Lower leg skin (tissue), 3 donors: ENCODE measurements at regions not wholly inside any gene's neighbourhood (a gene's known extent, or its start where the extent isn't known, plus 50 kb on each side); places are given as distances from the start of the nearest gene placed in this dataset.

Experiments used
- POLR2A ChIP-seq, 2 donors: fragments of 450-650 bp; IDR thresholded peaks; one replicate each; pipeline ENCODE4 v1.6.1; 2016 to 2017; ENCODE audit warnings: antibody characterized with exemption in 2 of 2, mild to moderate bottlenecking in 1 of 2, moderate library complexity in 1 of 2
- TF ChIP-seq, protein P1 (sequence below), 3 donors: fragments of 450-650 bp; IDR thresholded peaks; one replicate each; pipeline ENCODE4 v1.5.1; 2016; ENCODE audit warnings: antibody characterized with exemption in 3 of 3, mild to moderate bottlenecking in 3 of 3, moderate library complexity in 2 of 3

DNA sequence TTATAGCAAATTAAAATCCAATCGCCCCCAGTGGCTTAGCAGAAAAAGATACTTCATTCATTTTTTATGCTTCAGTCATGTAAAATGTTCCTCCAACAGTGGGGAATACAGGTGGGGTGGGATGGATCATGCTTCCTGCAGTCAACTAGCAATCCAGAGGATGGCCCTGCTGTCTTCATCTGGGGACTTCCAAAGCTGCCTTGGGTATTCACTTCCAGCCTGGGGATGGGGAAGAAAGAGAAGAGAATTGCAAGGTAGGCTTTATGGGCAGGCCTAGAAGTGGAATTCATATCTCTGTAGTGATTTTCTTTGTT is 354.8 kb upstream of the SLCO3A1 start:
- TF ChIP-seq, protein P1, sequence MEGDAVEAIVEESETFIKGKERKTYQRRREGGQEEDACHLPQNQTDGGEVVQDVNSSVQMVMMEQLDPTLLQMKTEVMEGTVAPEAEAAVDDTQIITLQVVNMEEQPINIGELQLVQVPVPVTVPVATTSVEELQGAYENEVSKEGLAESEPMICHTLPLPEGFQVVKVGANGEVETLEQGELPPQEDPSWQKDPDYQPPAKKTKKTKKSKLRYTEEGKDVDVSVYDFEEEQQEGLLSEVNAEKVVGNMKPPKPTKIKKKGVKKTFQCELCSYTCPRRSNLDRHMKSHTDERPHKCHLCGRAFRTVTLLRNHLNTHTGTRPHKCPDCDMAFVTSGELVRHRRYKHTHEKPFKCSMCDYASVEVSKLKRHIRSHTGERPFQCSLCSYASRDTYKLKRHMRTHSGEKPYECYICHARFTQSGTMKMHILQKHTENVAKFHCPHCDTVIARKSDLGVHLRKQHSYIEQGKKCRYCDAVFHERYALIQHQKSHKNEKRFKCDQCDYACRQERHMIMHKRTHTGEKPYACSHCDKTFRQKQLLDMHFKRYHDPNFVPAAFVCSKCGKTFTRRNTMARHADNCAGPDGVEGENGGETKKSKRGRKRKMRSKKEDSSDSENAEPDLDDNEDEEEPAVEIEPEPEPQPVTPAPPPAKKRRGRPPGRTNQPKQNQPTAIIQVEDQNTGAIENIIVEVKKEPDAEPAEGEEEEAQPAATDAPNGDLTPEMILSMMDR (IDR thresholded peaks at IDR 0.05), result no peak
- no peak for TF ChIP-seq POLR2A (IDR thresholded peaks at IDR 0.05)
